ENCODE measurements at regions not wholly inside any gene's neighbourhood (a gene's known extent, or its start where the extent isn't known, plus 50 kb on each side); places are given as distances from the start of the nearest gene placed in this dataset.

DNA sequence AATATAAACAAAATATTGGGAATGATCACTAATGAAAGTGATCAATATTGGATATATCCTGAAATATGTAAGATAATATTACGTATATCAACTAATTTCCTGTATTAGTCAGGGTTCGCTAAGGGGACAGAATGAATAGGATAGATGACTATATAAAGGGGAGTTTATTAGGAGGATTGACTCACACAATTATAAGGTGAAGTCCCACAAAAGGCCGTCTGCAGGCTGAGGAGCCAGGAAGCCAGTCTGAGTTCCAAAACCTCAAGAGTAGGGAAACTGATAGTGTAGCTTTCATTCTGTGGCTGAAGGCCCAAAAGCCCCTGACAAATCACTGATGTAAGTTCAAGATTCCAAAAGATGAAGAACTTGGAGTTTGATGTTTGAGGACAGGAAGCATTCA is 561.1 kb downstream of the PRDM9 start:
- no peak overlapping the region for H3K4me3 ChIP-seq (ENCODE audit: low read depth, low read length)
- TF ChIP-seq, protein P1, sequence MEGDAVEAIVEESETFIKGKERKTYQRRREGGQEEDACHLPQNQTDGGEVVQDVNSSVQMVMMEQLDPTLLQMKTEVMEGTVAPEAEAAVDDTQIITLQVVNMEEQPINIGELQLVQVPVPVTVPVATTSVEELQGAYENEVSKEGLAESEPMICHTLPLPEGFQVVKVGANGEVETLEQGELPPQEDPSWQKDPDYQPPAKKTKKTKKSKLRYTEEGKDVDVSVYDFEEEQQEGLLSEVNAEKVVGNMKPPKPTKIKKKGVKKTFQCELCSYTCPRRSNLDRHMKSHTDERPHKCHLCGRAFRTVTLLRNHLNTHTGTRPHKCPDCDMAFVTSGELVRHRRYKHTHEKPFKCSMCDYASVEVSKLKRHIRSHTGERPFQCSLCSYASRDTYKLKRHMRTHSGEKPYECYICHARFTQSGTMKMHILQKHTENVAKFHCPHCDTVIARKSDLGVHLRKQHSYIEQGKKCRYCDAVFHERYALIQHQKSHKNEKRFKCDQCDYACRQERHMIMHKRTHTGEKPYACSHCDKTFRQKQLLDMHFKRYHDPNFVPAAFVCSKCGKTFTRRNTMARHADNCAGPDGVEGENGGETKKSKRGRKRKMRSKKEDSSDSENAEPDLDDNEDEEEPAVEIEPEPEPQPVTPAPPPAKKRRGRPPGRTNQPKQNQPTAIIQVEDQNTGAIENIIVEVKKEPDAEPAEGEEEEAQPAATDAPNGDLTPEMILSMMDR (IDR thresholded peaks at IDR 0.05; ENCODE audit: insufficient read depth, low read depth, low read length): no peak
- no peak for DNase-seq (ENCODE audit: low read depth)

DNA sequence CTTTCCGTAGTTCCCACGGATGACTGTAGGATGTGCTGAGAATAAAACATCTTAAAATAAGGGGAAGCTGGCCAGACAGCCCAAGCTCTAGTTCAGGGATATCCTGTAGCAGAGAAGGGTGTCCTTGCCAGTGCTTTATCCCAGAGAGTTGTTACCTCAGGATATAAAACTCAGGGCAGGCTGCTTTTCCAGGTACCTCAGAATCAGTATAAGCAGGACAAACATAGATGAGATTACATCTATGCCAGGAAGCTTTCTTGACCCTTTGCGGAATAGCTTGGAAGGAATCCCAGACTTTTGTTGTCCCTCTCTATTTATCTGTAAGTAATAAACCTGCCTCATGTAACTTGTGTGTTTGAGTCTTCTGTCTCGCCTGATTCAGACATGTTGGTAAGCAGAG is 565.7 kb downstream of the PRDM9 start:
- H3K4me3 ChIP-seq (ENCODE audit: low read depth, low read length): no peak overlapping the region
- TF ChIP-seq, protein P1 (IDR thresholded peaks at IDR 0.05; ENCODE audit: insufficient read depth, low read depth, low read length): no peak
- DNase-seq (ENCODE audit: low read depth): no peak

GRCh38 chr5:24080046-24080445 is 564.7 kb downstream of the CDH10 start:
- no peak for DNase-seq (ENCODE audit: low read depth)
- no peak overlapping the region for H3K4me3 ChIP-seq (ENCODE audit: low read depth, low read length)
- TF ChIP-seq, protein P1 (IDR thresholded peaks at IDR 0.05; ENCODE audit: insufficient read depth, low read depth, low read length): no peak

GRCh38 chr5:24094081-24094679 is 550.6 kb downstream of the CDH10 start:
- DNase-seq (ENCODE audit: low read depth): no peak
- TF ChIP-seq, protein P1 (IDR thresholded peaks at IDR 0.05; ENCODE audit: insufficient read depth, low read depth, low read length): no peak
- no peak overlapping the region for H3K4me3 ChIP-seq (ENCODE audit: low read depth, low read length)

DNA sequence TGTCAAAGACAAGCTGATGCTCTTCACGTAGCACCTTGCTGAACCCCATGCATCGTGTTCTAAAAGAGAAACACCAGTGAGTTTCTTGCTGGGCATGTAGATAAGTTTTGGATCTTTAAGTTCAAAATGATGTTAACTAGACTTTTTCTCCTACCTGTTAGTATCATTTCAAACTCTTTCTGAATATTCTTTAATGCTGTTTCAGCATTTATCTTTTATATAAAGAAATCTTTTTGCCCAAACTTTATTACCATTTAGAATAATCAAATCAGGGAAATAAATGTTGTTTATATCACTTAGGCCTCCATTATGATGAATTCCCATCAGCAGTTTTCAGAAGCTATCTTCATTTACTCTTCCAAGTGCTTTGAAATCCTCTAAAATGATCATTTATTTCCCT is 542.8 kb downstream of the CDH10 start:
- H3K4me3 ChIP-seq (ENCODE audit: low read depth, low read length): no peak overlapping the region
- DNase-seq (ENCODE audit: low read depth): no peak
- TF ChIP-seq, protein P1 (IDR thresholded peaks at IDR 0.05; ENCODE audit: insufficient read depth, low read depth, low read length): no peak

GRCh38 chr5:24103451-24104023 is 541.2 kb downstream of the CDH10 start:
- TF ChIP-seq, protein P1 (IDR thresholded peaks at IDR 0.05; ENCODE audit: insufficient read depth, low read depth, low read length): no peak
- DNase-seq (ENCODE audit: low read depth): no peak
- H3K4me3 ChIP-seq (ENCODE audit: low read depth, low read length): no peak overlapping the region

Measured in fibroblast of villous mesenchyme (primary cell).